ENCODE measurements at regions not wholly inside any gene's neighbourhood (a gene's known extent, or its start where the extent isn't known, plus 50 kb on each side); places are given as distances from the start of the nearest gene placed in this dataset.

DNA sequence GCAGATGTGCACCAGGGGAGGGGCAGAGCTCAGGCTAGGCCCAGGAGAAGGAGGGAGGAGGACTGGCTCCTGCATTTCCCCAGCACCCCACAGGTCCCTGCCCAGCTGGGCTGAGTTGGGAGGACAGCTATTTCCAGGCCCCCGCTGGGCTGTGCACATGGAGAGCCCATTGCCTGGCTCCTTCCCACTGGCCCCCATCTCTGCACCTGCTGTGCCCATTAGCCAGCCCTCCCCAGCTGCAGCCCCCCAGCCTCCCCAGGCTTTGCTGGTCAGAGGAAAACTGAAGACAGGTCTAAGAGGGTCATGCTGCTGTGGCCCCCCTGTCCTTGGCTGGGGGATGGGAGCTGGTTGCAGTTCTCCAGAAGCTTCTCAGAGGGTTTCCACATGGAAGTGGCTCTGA is 81.8 kb upstream of the SHANK2 start:
- Histone ChIP-seq H3K9me3 (ENCODE audit: control insufficient read depth in 2 of 2, low read length in 2 of 2) (peaks cover 0 to 3% of the 10 kb centered on the region in 2 donors), H3K9ac (ENCODE audit: low read depth in 1 of 2, low read length in 2 of 2) (no peak overlapping the region), H3K4me3 (ENCODE audit: low read length in 2 of 2) (no peak overlapping the region), H3K27me3 (ENCODE audit: control insufficient read depth in 2 of 2, insufficient read depth in 2 of 2, low read length in 2 of 2) (no peaks in the 10 kb centered on the region), H3K36me3 (ENCODE audit: control insufficient read depth in 2 of 2, insufficient read depth in 2 of 2, low read length in 2 of 2) (no peaks in the 10 kb centered on the region), H3K4me1 (ENCODE audit: control insufficient read depth in 2 of 2, insufficient read depth in 2 of 2, low read length in 2 of 2) (peaks cover 3% of the 10 kb centered on the region in 2 donors), H3K27ac (ENCODE audit: low read depth in 2 of 2, low read length in 2 of 2) (no peak overlapping the region)

GRCh38 chr11:71333473-71333872 is 81.1 kb upstream of the SHANK2 start:
- Histone ChIP-seq H3K4me1 (ENCODE audit: control insufficient read depth in 2 of 2, insufficient read depth in 2 of 2, low read length in 2 of 2) (peaks cover 0 to 3% of the 10 kb centered on the region in 2 donors), H3K36me3 (ENCODE audit: control insufficient read depth in 2 of 2, insufficient read depth in 2 of 2, low read length in 2 of 2) (no peaks in the 10 kb centered on the region), H3K27ac (ENCODE audit: low read depth in 2 of 2, low read length in 2 of 2) (no peak overlapping the region), H3K27me3 (ENCODE audit: control insufficient read depth in 2 of 2, insufficient read depth in 2 of 2, low read length in 2 of 2) (no peaks in the 10 kb centered on the region), H3K9ac (ENCODE audit: low read depth in 1 of 2, low read length in 2 of 2) (no peak overlapping the region), H3K9me3 (ENCODE audit: control insufficient read depth in 2 of 2, low read length in 2 of 2) (peaks cover 0 to 3% of the 10 kb centered on the region in 2 donors), H3K4me3 (ENCODE audit: low read length in 2 of 2) (no peak overlapping the region)

DNA sequence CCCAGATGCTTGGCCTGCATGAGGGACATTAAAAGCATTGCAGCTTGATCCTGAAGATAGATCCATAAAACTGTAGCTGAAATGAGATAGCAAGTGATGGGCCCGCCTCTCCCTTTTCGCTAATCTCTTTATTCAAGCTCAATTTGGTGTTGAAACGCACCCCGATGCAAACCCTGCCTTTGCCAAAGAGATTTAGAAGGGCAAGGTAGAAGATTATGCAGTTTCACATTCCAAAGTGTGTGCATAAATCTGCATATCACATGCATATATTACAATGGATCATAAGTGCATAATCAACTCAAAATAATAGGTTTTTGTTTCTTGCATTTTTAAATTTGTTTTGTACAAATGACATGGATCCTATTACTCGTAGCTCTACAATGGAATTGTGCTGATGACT is 80.1 kb upstream of the SHANK2 start:
- Histone ChIP-seq H3K4me3 (ENCODE audit: low read length in 2 of 2) (no peak overlapping the region), H3K9me3 (ENCODE audit: control insufficient read depth in 2 of 2, low read length in 2 of 2) (peaks cover 0 to 3% of the 10 kb centered on the region in 2 donors), H3K36me3 (ENCODE audit: control insufficient read depth in 2 of 2, insufficient read depth in 2 of 2, low read length in 2 of 2) (no peaks in the 10 kb centered on the region), H3K27me3 (ENCODE audit: control insufficient read depth in 2 of 2, insufficient read depth in 2 of 2, low read length in 2 of 2) (no peaks in the 10 kb centered on the region), H3K27ac (ENCODE audit: low read depth in 2 of 2, low read length in 2 of 2) (no peak overlapping the region), H3K4me1 (ENCODE audit: control insufficient read depth in 2 of 2, insufficient read depth in 2 of 2, low read length in 2 of 2) (peaks cover 0 to 2% of the 10 kb centered on the region in 2 donors), H3K9ac (ENCODE audit: low read depth in 1 of 2, low read length in 2 of 2) (no peak overlapping the region)

DNA sequence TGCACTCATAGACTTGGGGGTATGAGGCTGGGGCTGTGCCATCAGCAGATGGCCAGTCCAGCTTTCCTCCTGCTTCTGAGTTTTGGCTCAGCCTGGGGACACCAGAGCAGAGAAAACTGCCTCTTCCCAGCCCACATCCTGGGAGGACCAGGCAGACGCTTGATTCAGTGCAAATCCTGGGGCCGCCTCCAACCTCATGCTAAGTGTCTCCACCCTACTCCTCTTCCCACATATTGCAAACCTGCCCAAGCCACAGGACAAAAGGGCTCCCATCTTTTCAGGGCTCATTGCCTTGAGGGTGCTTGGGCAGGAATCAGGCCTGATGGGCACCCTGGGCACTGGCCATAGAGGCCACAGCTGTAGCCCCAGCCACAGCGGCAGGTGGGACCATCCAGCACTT is 79.7 kb upstream of the SHANK2 start:
- Histone ChIP-seq H3K9ac (ENCODE audit: low read depth in 1 of 2, low read length in 2 of 2) (no peak overlapping the region), H3K36me3 (ENCODE audit: control insufficient read depth in 2 of 2, insufficient read depth in 2 of 2, low read length in 2 of 2) (no peaks in the 10 kb centered on the region), H3K4me3 (ENCODE audit: low read length in 2 of 2) (no peak overlapping the region), H3K4me1 (ENCODE audit: control insufficient read depth in 2 of 2, insufficient read depth in 2 of 2, low read length in 2 of 2) (no peaks in the 10 kb centered on the region), H3K27ac (ENCODE audit: low read depth in 2 of 2, low read length in 2 of 2) (no peak overlapping the region), H3K27me3 (ENCODE audit: control insufficient read depth in 2 of 2, insufficient read depth in 2 of 2, low read length in 2 of 2) (no peaks in the 10 kb centered on the region), H3K9me3 (ENCODE audit: control insufficient read depth in 2 of 2, low read length in 2 of 2) (peaks cover 0 to 3% of the 10 kb centered on the region in 2 donors)

DNA sequence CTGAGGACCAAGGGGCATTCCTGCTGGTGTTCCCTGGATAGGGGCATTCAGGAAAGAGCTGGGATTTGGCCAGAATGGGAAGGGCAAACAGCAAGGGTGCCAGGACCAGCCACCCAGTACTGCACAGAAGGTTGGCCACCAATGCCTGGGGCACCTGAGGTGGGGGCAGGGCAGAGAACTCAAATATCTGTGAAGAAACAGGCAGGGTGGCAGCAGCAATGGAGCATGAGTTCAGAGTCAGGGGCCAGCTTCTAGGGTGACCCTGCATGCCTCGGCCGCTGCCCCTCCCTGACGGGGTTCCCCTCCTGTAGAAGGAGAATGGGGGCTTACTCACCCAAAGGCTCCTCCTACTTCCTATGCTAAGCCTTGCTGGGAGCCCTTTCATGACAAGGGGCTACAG is 79.3 kb upstream of the SHANK2 start:
- no peak overlapping the region for H3K4me3 ChIP-seq (ENCODE audit: low read length in 2 of 2)
- no peaks in the 10 kb centered on the region for H3K36me3 ChIP-seq (ENCODE audit: control insufficient read depth in 2 of 2, insufficient read depth in 2 of 2, low read length in 2 of 2)
- peaks cover 0 to 3% of the 10 kb centered on the region in 2 donors for H3K9me3 ChIP-seq (ENCODE audit: control insufficient read depth in 2 of 2, low read length in 2 of 2)
- H3K4me1 ChIP-seq (ENCODE audit: control insufficient read depth in 2 of 2, insufficient read depth in 2 of 2, low read length in 2 of 2): no peaks in the 10 kb centered on the region
- no peak overlapping the region for H3K9ac ChIP-seq (ENCODE audit: low read depth in 1 of 2, low read length in 2 of 2)
- H3K27me3 ChIP-seq (ENCODE audit: control insufficient read depth in 2 of 2, insufficient read depth in 2 of 2, low read length in 2 of 2): no peaks in the 10 kb centered on the region
- no peak overlapping the region for H3K27ac ChIP-seq (ENCODE audit: low read depth in 2 of 2, low read length in 2 of 2)

- Histone ChIP-seq H3K27ac (ENCODE audit: low read depth in 2 of 2, low read length in 2 of 2) (no peak overlapping the region), H3K27me3 (ENCODE audit: control insufficient read depth in 2 of 2, insufficient read depth in 2 of 2, low read length in 2 of 2) (no peaks in the 10 kb centered on the region), H3K36me3 (ENCODE audit: control insufficient read depth in 2 of 2, insufficient read depth in 2 of 2, low read length in 2 of 2) (no peaks in the 10 kb centered on the region), H3K9me3 (ENCODE audit: control insufficient read depth in 2 of 2, low read length in 2 of 2) (peaks cover 0 to 3% of the 10 kb centered on the region in 2 donors), H3K4me1 (ENCODE audit: control insufficient read depth in 2 of 2, insufficient read depth in 2 of 2, low read length in 2 of 2) (no peaks in the 10 kb centered on the region), H3K4me3 (ENCODE audit: low read length in 2 of 2) (no peak overlapping the region), H3K9ac (ENCODE audit: low read depth in 1 of 2, low read length in 2 of 2) (no peak overlapping the region)
These were observed 78.6 kb upstream of the SHANK2 start for GRCh38 chr11:71330996-71331395.

DNA sequence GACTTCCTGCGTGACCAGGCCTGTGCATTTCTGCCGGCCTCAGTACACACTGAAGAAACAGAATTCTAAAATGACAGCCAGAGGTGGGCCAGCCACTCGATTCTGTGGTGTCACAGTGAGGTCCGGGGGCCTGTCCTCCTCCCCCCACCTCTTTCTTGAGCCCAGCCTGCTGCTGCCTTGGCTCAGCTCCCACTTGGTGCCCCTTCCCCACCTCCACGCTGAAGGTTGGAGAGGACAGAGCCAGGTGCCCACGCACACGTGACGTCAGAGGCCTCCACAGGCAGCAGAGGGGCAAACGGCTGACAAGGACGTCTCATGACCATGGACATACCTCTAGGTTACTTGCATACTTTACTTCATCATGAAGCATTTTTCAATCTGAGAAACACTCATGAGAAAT is 78.0 kb upstream of the SHANK2 start:
- H3K9ac ChIP-seq (ENCODE audit: low read depth in 1 of 2, low read length in 2 of 2): no peak overlapping the region
- H3K36me3 ChIP-seq (ENCODE audit: control insufficient read depth in 2 of 2, insufficient read depth in 2 of 2, low read length in 2 of 2): no peaks in the 10 kb centered on the region
- H3K27ac ChIP-seq (ENCODE audit: low read depth in 2 of 2, low read length in 2 of 2): no peak overlapping the region
- no peaks in the 10 kb centered on the region for H3K4me1 ChIP-seq (ENCODE audit: control insufficient read depth in 2 of 2, insufficient read depth in 2 of 2, low read length in 2 of 2)
- H3K9me3 ChIP-seq (ENCODE audit: control insufficient read depth in 2 of 2, low read length in 2 of 2): peaks cover 0 to 3% of the 10 kb centered on the region in 2 donors
- H3K27me3 ChIP-seq (ENCODE audit: control insufficient read depth in 2 of 2, insufficient read depth in 2 of 2, low read length in 2 of 2): no peaks in the 10 kb centered on the region
- no peak overlapping the region for H3K4me3 ChIP-seq (ENCODE audit: low read length in 2 of 2)

DNA sequence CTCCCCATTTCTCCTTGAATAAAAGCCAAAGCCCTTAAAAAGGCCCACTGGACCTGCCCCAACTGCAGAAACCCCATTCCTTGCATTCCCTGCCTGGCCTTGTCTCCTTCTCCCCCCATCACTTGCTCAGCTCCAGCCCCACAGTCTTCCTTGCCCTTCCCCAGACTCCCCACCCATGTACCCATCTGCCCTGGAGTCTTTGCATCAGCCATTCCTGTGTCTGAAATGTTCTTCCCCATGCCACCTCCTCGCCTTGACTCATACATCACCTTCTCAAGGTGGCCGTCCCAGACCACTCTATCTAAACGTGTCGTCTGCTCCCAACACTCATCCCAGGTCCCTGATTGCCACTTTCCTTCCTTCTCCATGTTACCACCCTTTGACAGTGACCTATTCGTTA is 77.4 kb upstream of the SHANK2 start:
- Histone ChIP-seq H3K4me1 (ENCODE audit: control insufficient read depth in 2 of 2, insufficient read depth in 2 of 2, low read length in 2 of 2) (no peaks in the 10 kb centered on the region), H3K9me3 (ENCODE audit: control insufficient read depth in 2 of 2, low read length in 2 of 2) (peaks cover 0 to 3% of the 10 kb centered on the region in 2 donors), H3K27me3 (ENCODE audit: control insufficient read depth in 2 of 2, insufficient read depth in 2 of 2, low read length in 2 of 2) (no peaks in the 10 kb centered on the region)

GRCh38 chr11:71329165-71329510 is 76.8 kb upstream of the SHANK2 start:
- H3K9me3 ChIP-seq (ENCODE audit: control insufficient read depth in 2 of 2, low read length in 2 of 2): peaks cover 0 to 3% of the 10 kb centered on the region in 2 donors
- H3K4me1 ChIP-seq (ENCODE audit: control insufficient read depth in 2 of 2, insufficient read depth in 2 of 2, low read length in 2 of 2): no peaks in the 10 kb centered on the region
- no peak overlapping the region for H3K4me3 ChIP-seq (ENCODE audit: low read length in 2 of 2)
- no peaks in the 10 kb centered on the region for H3K36me3 ChIP-seq (ENCODE audit: control insufficient read depth in 2 of 2, insufficient read depth in 2 of 2, low read length in 2 of 2)
- H3K9ac ChIP-seq (ENCODE audit: low read depth in 1 of 2, low read length in 2 of 2): no peak overlapping the region
- H3K27me3 ChIP-seq (ENCODE audit: control insufficient read depth in 2 of 2, insufficient read depth in 2 of 2, low read length in 2 of 2): peaks cover 0 to under 1% of the 10 kb centered on the region in 2 donors
- no peak overlapping the region for H3K27ac ChIP-seq (ENCODE audit: low read depth in 2 of 2, low read length in 2 of 2)

More for the DNA sequence above, 77.4 kb upstream of the SHANK2 start:
- Histone ChIP-seq H3K4me3 (ENCODE audit: low read length in 2 of 2) (no peak overlapping the region), H3K27ac (ENCODE audit: low read depth in 2 of 2, low read length in 2 of 2) (no peak overlapping the region), H3K9ac (ENCODE audit: low read depth in 1 of 2, low read length in 2 of 2) (no peak overlapping the region), H3K36me3 (ENCODE audit: control insufficient read depth in 2 of 2, insufficient read depth in 2 of 2, low read length in 2 of 2) (no peaks in the 10 kb centered on the region)

DNA sequence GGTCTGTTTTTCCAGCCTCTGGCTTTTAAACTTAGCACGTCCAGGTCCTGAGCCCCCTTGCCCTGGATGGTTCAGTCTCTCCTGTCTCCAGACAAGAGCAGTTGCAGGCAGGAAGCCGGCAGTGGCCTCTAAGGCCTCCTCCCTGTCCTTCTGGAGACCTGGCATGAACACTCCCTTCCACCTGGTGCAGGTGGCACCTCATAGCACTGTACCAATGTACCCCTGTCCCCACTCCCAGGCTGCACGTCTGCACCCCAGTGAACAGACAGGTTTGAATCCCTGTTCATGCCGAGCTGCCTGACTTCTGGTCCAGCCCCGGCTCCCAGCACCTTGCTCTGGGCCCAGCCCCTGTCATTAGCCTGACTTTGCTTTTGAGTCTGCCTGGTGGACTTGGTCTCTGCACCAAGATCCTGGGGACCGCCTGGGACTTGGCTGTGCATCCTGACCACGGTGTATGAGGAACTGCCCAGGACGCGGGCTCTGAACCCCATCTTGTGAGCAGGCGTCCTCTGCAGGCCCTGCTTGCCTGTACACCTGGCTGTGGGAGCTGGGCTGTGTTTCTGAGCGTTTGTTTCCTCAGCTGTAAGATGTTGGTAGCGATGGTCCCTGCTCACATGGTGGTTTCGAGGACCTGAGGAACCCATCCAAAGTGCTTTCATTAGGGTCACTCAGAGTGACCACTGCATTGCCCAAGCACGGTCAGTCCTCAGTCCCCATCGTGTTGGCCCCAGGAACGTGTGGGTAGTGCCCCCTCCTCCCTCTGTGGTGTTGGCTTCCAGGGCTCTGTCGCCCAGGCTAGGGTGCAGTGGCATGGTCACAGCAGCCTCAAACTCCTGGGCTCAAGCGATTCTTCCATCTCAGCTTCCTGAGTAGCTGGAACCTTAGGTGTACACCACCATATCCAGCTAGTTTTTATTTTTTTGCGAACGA is 75.0 kb upstream of the SHANK2 start:
- Histone ChIP-seq H3K9me3 (ENCODE audit: control insufficient read depth in 2 of 2, low read length in 2 of 2) (no peaks in the 10 kb centered on the region), H3K27ac (ENCODE audit: low read depth in 2 of 2, low read length in 2 of 2) (no peak overlapping the region), H3K27me3 (ENCODE audit: control insufficient read depth in 2 of 2, insufficient read depth in 2 of 2, low read length in 2 of 2) (peaks cover 0 to 2% of the 10 kb centered on the region in 2 donors), H3K36me3 (ENCODE audit: control insufficient read depth in 2 of 2, insufficient read depth in 2 of 2, low read length in 2 of 2) (no peaks in the 10 kb centered on the region), H3K9ac (ENCODE audit: low read depth in 1 of 2, low read length in 2 of 2) (no peak overlapping the region), H3K4me3 (ENCODE audit: low read length in 2 of 2) (no peak overlapping the region), H3K4me1 (ENCODE audit: control insufficient read depth in 2 of 2, insufficient read depth in 2 of 2, low read length in 2 of 2) (no peaks in the 10 kb centered on the region)
